ENCODE measurements at regions not wholly inside any gene's neighbourhood (a gene's known extent, or its start where the extent isn't known, plus 50 kb on each side); places are given as distances from the start of the nearest gene placed in this dataset.

GRCh38 chr2:15749460-15750432, 158.1 kb downstream of the DDX1 start:
- ATAC-seq: no peak
- no peak for TF ChIP-seq CSDC2 (CRISPR knock-in tag; IDR thresholded peaks at IDR 0.05)
- no peak for TF ChIP-seq GLIS3 (CRISPR knock-in tag; IDR thresholded peaks at IDR 0.05)
- TF ChIP-seq BACH2 (CRISPR knock-in tag; IDR thresholded peaks at IDR 0.05; ENCODE audit: borderline replicate concordance): no peak
- TF ChIP-seq ZC3H10 (CRISPR knock-in tag; IDR thresholded peaks at IDR 0.05): no peak
- TF ChIP-seq ZFP30 (CRISPR knock-in tag; IDR thresholded peaks at IDR 0.05): no peak
- no peak for TF ChIP-seq CREB5 (CRISPR knock-in tag; IDR thresholded peaks at IDR 0.05; ENCODE audit: low read depth)
- TF ChIP-seq TCF4 (CRISPR knock-in tag; IDR thresholded peaks at IDR 0.05; ENCODE audit: borderline replicate concordance): no peak
- no peak for TF ChIP-seq PPARA (CRISPR knock-in tag; IDR thresholded peaks at IDR 0.05; ENCODE audit: borderline replicate concordance)
- no peak for TF ChIP-seq ZNF70 (CRISPR knock-in tag; IDR thresholded peaks at IDR 0.05)
- TF ChIP-seq ZNF8 (CRISPR knock-in tag; IDR thresholded peaks at IDR 0.05): no peak
- TF ChIP-seq ESRRG (CRISPR knock-in tag; IDR thresholded peaks at IDR 0.05): no peak
- no peak for TF ChIP-seq OSR1 (CRISPR knock-in tag; IDR thresholded peaks at IDR 0.05)
- TF ChIP-seq CSRNP3 (CRISPR knock-in tag; IDR thresholded peaks at IDR 0.05): no peak
- TF ChIP-seq ZNF565 (CRISPR knock-in tag; conservative IDR thresholded peaks at IDR 0.05; ENCODE audit: low read depth): no peak
- no peak for TF ChIP-seq TSHZ2 (CRISPR knock-in tag; IDR thresholded peaks at IDR 0.05)
- no peak for TF ChIP-seq TOX (CRISPR knock-in tag; IDR thresholded peaks at IDR 0.05; ENCODE audit: borderline replicate concordance)
- TF ChIP-seq ISL1 (CRISPR knock-in tag; IDR thresholded peaks at IDR 0.05): no peak
- TF ChIP-seq ZFP3 (CRISPR knock-in tag; IDR thresholded peaks at IDR 0.05): no peak
- no peak for TF ChIP-seq SNAI2 (CRISPR knock-in tag; IDR thresholded peaks at IDR 0.05)

GRCh38 chr2:15750433-15750814, 158.8 kb downstream of the DDX1 start:
- no peak for TF ChIP-seq CSDC2 (CRISPR knock-in tag; IDR thresholded peaks at IDR 0.05)
- no peak for TF ChIP-seq CREB5 (CRISPR knock-in tag; IDR thresholded peaks at IDR 0.05; ENCODE audit: low read depth)
- TF ChIP-seq ZFP30 (CRISPR knock-in tag; IDR thresholded peaks at IDR 0.05): no peak
- TF ChIP-seq TOX (CRISPR knock-in tag; IDR thresholded peaks at IDR 0.05; ENCODE audit: borderline replicate concordance): no peak
- no peak for TF ChIP-seq OSR1 (CRISPR knock-in tag; IDR thresholded peaks at IDR 0.05)
- no peak for TF ChIP-seq ZNF70 (CRISPR knock-in tag; IDR thresholded peaks at IDR 0.05)
- no peak for TF ChIP-seq GLIS3 (CRISPR knock-in tag; IDR thresholded peaks at IDR 0.05)
- no peak for TF ChIP-seq ESRRG (CRISPR knock-in tag; IDR thresholded peaks at IDR 0.05)
- no peak for TF ChIP-seq ZNF8 (CRISPR knock-in tag; IDR thresholded peaks at IDR 0.05)
- TF ChIP-seq SNAI2 (CRISPR knock-in tag; IDR thresholded peaks at IDR 0.05): no peak
- no peak for TF ChIP-seq BACH2 (CRISPR knock-in tag; IDR thresholded peaks at IDR 0.05; ENCODE audit: borderline replicate concordance)
- no peak for TF ChIP-seq RARB (CRISPR knock-in tag; IDR thresholded peaks at IDR 0.05)
- no peak for TF ChIP-seq POU6F1 (CRISPR knock-in tag; IDR thresholded peaks at IDR 0.05; ENCODE audit: borderline replicate concordance, low read depth)
- TF ChIP-seq ISL1 (CRISPR knock-in tag; IDR thresholded peaks at IDR 0.05): no peak
- no peak for ATAC-seq
